IMR-90 (cell line): ENCODE measurements at regions not wholly inside any gene's neighbourhood (a gene's known extent, or its start where the extent isn't known, plus 50 kb on each side); places are given as distances from the start of the nearest gene placed in this dataset.

Experiments
- ATAC-seq: fragments of 200-7000 bp; cut with Tn5 transposase; 2 replicates; pipeline ENCODE4 v1.9.1; 2020; ENCODE audit warnings: low read depth, mild to moderate bottlenecking, moderate library complexity
- BruUV-seq: library from RNA; stranded (reverse); fragments of 400-500 nt; replicated peaks from 2 replicates; lab custom pipeline; 2021; lab: Mats Ljungman, UMichigan
- CTCF ChIA-PET: fragments of 300-600 bp; formaldehyde crosslinking; extraction: SDS; loops from one replicate; lab custom pipeline; 2021; ENCODE audit warnings: antibody characterized with exemption; lab: Yijun Ruan, JAX
- POLR2A ChIA-PET: fragments of 300-600 bp; sonication (Branson Sonifier 250); formaldehyde crosslinking; loops from one replicate; lab custom pipeline; 2022; ENCODE audit warnings: antibody characterized with exemption; ENCODE audit not compliant: unreplicated experiment; lab: Charles Lee
- DNase-seq: peaks from one replicate; pipeline ENCODE4 v3.0.0; 2013
- H2AFZ ChIP-seq: replicated peaks from 2 replicates; pipeline ENCODE3; 2013; ENCODE audit warnings: low read length, mild to moderate bottlenecking; ENCODE audit not compliant: poor library complexity
- H2AK5ac ChIP-seq: 2 replicates; pipeline ENCODE4 v1.6.1; 2013; ENCODE audit warnings: low read depth, low read length, inconsistent platforms
- H2AK9ac ChIP-seq: replicated peaks from 2 replicates; pipeline ENCODE3; 2013; ENCODE audit warnings: mild to moderate bottlenecking, low read depth, low read length, moderate library complexity; ENCODE audit not compliant: poor library complexity
- H2BK120ac ChIP-seq: 2 replicates; pipeline ENCODE4 v1.6.1; 2013; ENCODE audit warnings: low read depth, low read length, inconsistent platforms
- H2BK15ac ChIP-seq: 3 replicates; pipeline ENCODE4 v1.6.1; 2013; ENCODE audit warnings: low read depth, low read length, inconsistent platforms
- H2BK20ac ChIP-seq: 2 replicates; pipeline ENCODE4 v1.6.1; 2013; ENCODE audit warnings: low read depth, mild to moderate bottlenecking, inconsistent platforms, low read length, moderate library complexity
- H2BK5ac ChIP-seq: 2 replicates; pipeline ENCODE4 v1.6.1; 2013; ENCODE audit warnings: mild to moderate bottlenecking, low read depth, low read length, inconsistent platforms; ENCODE audit not compliant: poor library complexity, severe bottlenecking
- H3K14ac ChIP-seq: replicated peaks from 2 replicates; pipeline ENCODE4 v1.6.1; 2013; ENCODE audit warnings: low read depth, low read length, inconsistent platforms
- H3K18ac ChIP-seq: 2 replicates; pipeline ENCODE4 v1.6.1; 2013; ENCODE audit warnings: low read depth, low read length, control low read depth
- H3K23ac ChIP-seq: 2 replicates; pipeline ENCODE4 v1.6.1; 2013; ENCODE audit warnings: low read depth, low read length, inconsistent platforms
- H3K27ac ChIP-seq: 2 replicates; pipeline ENCODE4 v1.5.1; 2013; ENCODE audit warnings: mild to moderate bottlenecking, control low read depth, low read length; ENCODE audit not compliant: insufficient read depth
- H3K27me3 ChIP-seq: 2 replicates; pipeline ENCODE4 v1.6.1; 2013; ENCODE audit warnings: low read length; ENCODE audit not compliant: control insufficient read depth, insufficient read depth
- H3K36me3 ChIP-seq: 2 replicates; pipeline ENCODE4 v1.6.1; 2013; ENCODE audit warnings: low read length, mixed read lengths; ENCODE audit not compliant: control insufficient read depth, insufficient read depth
- H3K4ac ChIP-seq: 2 replicates; pipeline ENCODE4 v1.6.1; 2013; ENCODE audit warnings: low read depth, low read length, inconsistent platforms
- H3K4me1 ChIP-seq: 2 replicates; pipeline ENCODE4 v1.6.1; 2013; ENCODE audit warnings: low read length, mixed read lengths; ENCODE audit not compliant: control insufficient read depth, insufficient read depth
- H3K4me2 ChIP-seq: 2 replicates; pipeline ENCODE4 v1.6.1; 2013; ENCODE audit warnings: low read depth, mild to moderate bottlenecking, control low read depth, low read length, moderate library complexity
- H3K4me3 ChIP-seq: 2 replicates; pipeline ENCODE4 v1.5.1; 2013; ENCODE audit warnings: low read depth, mild to moderate bottlenecking, control low read depth, low read length, moderate library complexity; ENCODE audit not compliant: insufficient read depth
- H3K56ac ChIP-seq: 2 replicates; pipeline ENCODE4 v1.6.1; 2013; ENCODE audit warnings: low read length, inconsistent platforms; ENCODE audit not compliant: insufficient read depth; ENCODE audit errors: extremely low read depth
- H3K79me1 ChIP-seq, 2 experiments: 2 replicates each; pipeline ENCODE4 v1.6.1; 2013; ENCODE audit warnings: low read length in 2 of 2, inconsistent platforms in 1 of 2, low read depth in 1 of 2
- H3K9ac ChIP-seq: 2 replicates; pipeline ENCODE4 v1.6.1; 2013; ENCODE audit warnings: low read depth, low read length, control low read depth
- H3K9me1 ChIP-seq: 2 replicates; pipeline ENCODE4 v1.6.1; 2013; ENCODE audit warnings: low read length, inconsistent platforms; ENCODE audit not compliant: insufficient read depth
- H3K9me3 ChIP-seq: 2 replicates; pipeline ENCODE4 v1.6.1; 2013; ENCODE audit warnings: low read length; ENCODE audit not compliant: control insufficient read depth, insufficient read depth
- H4K20me1 ChIP-seq: 2 replicates; pipeline ENCODE4 v1.6.1; 2013; ENCODE audit warnings: low read length, inconsistent platforms; ENCODE audit not compliant: insufficient read depth
- H4K5ac ChIP-seq: 2 replicates; pipeline ENCODE4 v1.6.1; 2013; ENCODE audit warnings: mild to moderate bottlenecking, low read depth, low read length, control low read depth
- H4K8ac ChIP-seq, 2 experiments: 2 replicates each; pipeline ENCODE4 v1.6.1; 2013; ENCODE audit warnings: low read depth in 2 of 2, low read length in 2 of 2, control low read depth in 1 of 2, inconsistent platforms in 1 of 2
- H4K91ac ChIP-seq: 2 replicates; pipeline ENCODE4 v1.6.1; 2013; ENCODE audit warnings: low read depth, low read length, inconsistent platforms; ENCODE audit not compliant: insufficient read depth
- RAD21 ChIP-seq: IDR thresholded peaks from 2 replicates; pipeline ENCODE4 v1.6.1; 2012; ENCODE audit warnings: low read length, improper control_type of control experiment
- WGBS, 2 experiments: methylation state at CpG; one replicate each; pipeline versions ENCODE4 v1.1.5 to v1.1.7; 2013; ENCODE audit warnings: missing lambda C conversion rate in 2 of 2; ENCODE audit not compliant: insufficient read length in 1 of 2; ENCODE audit errors: extremely low coverage in 2 of 2; 5-methylcytosine and 5-hydroxymethylcytosine counted together
- dilution Hi-C: fragments of 300-500 bp; cut with HindIII; formaldehyde crosslinking; loops from one replicate; pipeline ENCODE4 v1.14.3; 2018; ENCODE audit warnings: low sequenced_read_pairs; ENCODE audit not compliant: unreplicated experiment
- in situ Hi-C: fragments of 300-500 bp; cut with MboI; formaldehyde crosslinking; loops from 3 replicates; pipeline ENCODE4 v1.14.3; 2019; ENCODE audit warnings: low sequenced_read_pairs, inconsistent platforms, mixed read lengths
- intact Hi-C: fragments of 100-400 bp; cut with micrococcal nuclease; formaldehyde crosslinking; loops from 2 replicates; pipeline ENCODE4 v1.10.0; 2022

GRCh38 chr3:157824281-157824680 lies 281.9 kb downstream of the SHOX2 start:
- H4K5ac ChIP-seq, result no peak overlapping the region
- no peaks in the 10 kb centered on the region for H3K4me1 ChIP-seq
- no peak overlapping the region for H3K9ac ChIP-seq
- H4K20me1 ChIP-seq, result no peaks in the 10 kb centered on the region
- H2BK15ac ChIP-seq, result no peak overlapping the region
- in situ Hi-C loops, result no loop called here
- no peak overlapping the region for H3K4me3 ChIP-seq
- no peak overlapping the region for H3K4ac ChIP-seq
- no peak overlapping the region for H3K18ac ChIP-seq
- no TSS peak for BruUV-seq
- H2BK120ac ChIP-seq, result no peak overlapping the region
- H3K4me2 ChIP-seq, result no peak overlapping the region
- 17% methylated on average over 1 of the region's 4 CpGs; no CpG with 5 or more reads in 1 of the 2 experiments for WGBS, 2 experiments
- no peak for TF ChIP-seq RAD21
- no peaks in the 10 kb centered on the region for H3K79me1 ChIP-seq
- ATAC-seq (no peak), DNase-seq (no peak)
- no peak overlapping the region for H2AFZ ChIP-seq
- H4K8ac ChIP-seq, result no peak overlapping the region
- H3K9me3 ChIP-seq, result no peaks in the 10 kb centered on the region
- H2BK5ac ChIP-seq, result no peak overlapping the region
- no peak overlapping the region for H2AK9ac ChIP-seq
- no peak overlapping the region for H3K56ac ChIP-seq
- H3K23ac ChIP-seq, result no peak overlapping the region
- CTCF ChIA-PET, result no interaction called here
- H4K91ac ChIP-seq, result no peak overlapping the region
- no peaks in the 10 kb centered on the region for H3K36me3 ChIP-seq
- no peaks in the 10 kb centered on the region for H3K9me1 ChIP-seq
- intact Hi-C loops, result no loop called here
- no peak overlapping the region for H3K27ac ChIP-seq
- H2BK20ac ChIP-seq, result no peak overlapping the region
- no peak overlapping the region for H2AK5ac ChIP-seq
- no peak overlapping the region for H3K14ac ChIP-seq
- dilution Hi-C loops, result no loop called here
- POLR2A ChIA-PET, result no interaction called here
- H3K27me3 ChIP-seq, result peaks cover 1% of the 10 kb centered on the region
